SK-N-SH treated with all-trans-retinoic acid at 6 μM for 48 hours (cell line): ENCODE measurements at regions not wholly inside any gene's neighbourhood (a gene's known extent, or its start where the extent isn't known, plus 50 kb on each side); places are given as distances from the start of the nearest gene placed in this dataset.
"Not testable (repeated sequence)": the region's sequence is repeated elsewhere in the genome, so short reads cannot be mapped to it uniquely, and the experiment has no call there.

Experiments
- ATAC-seq: fragments of 200-7000 bp; cut with Tn5 transposase; 3 replicates; pipeline ENCODE4 v1.9.1; 2020; ENCODE audit warnings: mild to moderate bottlenecking, moderate library complexity
- ARNTL ChIP-seq: fragments of 450-650 bp; formaldehyde crosslinking; IDR thresholded peaks from 2 replicates; pipeline ENCODE4 v1.5.0; 2020; ENCODE audit warnings: low read depth, mild to moderate bottlenecking, moderate library complexity, borderline replicate concordance
- BACH2 ChIP-seq: fragments of 250-450 bp; sonication (Bioruptor Pico); IDR thresholded peaks from 2 replicates; pipeline ENCODE4 v1.9.0; 2021; ENCODE audit warnings: mild to moderate bottlenecking, borderline replicate concordance
- ESRRG ChIP-seq: fragments of 250-450 bp; sonication (Bioruptor Pico); IDR thresholded peaks from 2 replicates; pipeline ENCODE4 v1.6.1; 2021; ENCODE audit warnings: mild to moderate bottlenecking
- GLIS3 ChIP-seq: fragments of 250-450 bp; sonication (Bioruptor Pico); IDR thresholded peaks from 2 replicates; pipeline ENCODE4 v1.5.0; 2020; ENCODE audit warnings: mild to moderate bottlenecking, moderate library complexity
- ISL1 ChIP-seq: fragments of 250-450 bp; sonication (Bioruptor Pico); IDR thresholded peaks from 2 replicates; pipeline ENCODE4 v2.1.2; 2022; ENCODE audit warnings: mild to moderate bottlenecking, moderate library complexity
- OSR1 ChIP-seq: fragments of 250-450 bp; sonication (Bioruptor Pico); IDR thresholded peaks from 2 replicates; pipeline ENCODE4 v1.8.0; 2022; ENCODE audit warnings: moderate library complexity, mild to moderate bottlenecking, inconsistent platforms
- PPARA ChIP-seq: fragments of 250-450 bp; sonication (Bioruptor Pico); IDR thresholded peaks from 2 replicates; pipeline ENCODE4 v1.5.0; 2020; ENCODE audit warnings: mild to moderate bottlenecking, borderline replicate concordance
- RARB ChIP-seq: fragments of 250-450 bp; sonication (Bioruptor Pico); IDR thresholded peaks from 2 replicates; pipeline ENCODE4 v1.8.0; 2021; ENCODE audit warnings: mild to moderate bottlenecking, moderate library complexity
- SNAI2 ChIP-seq: fragments of 250-450 bp; sonication (Bioruptor Pico); IDR thresholded peaks from 2 replicates; pipeline ENCODE4 v1.5.0; 2020; ENCODE audit warnings: mild to moderate bottlenecking, moderate library complexity
- TCF4 ChIP-seq: fragments of 250-450 bp; sonication (Bioruptor Pico); IDR thresholded peaks from 2 replicates; pipeline ENCODE4 v1.8.0; 2021; ENCODE audit warnings: mild to moderate bottlenecking, moderate library complexity, borderline replicate concordance
- TOX ChIP-seq: fragments of 250-450 bp; sonication (Bioruptor Pico); IDR thresholded peaks from 2 replicates; pipeline ENCODE4 v1.8.0; 2021; ENCODE audit warnings: mild to moderate bottlenecking, moderate library complexity, borderline replicate concordance
- ZC3H10 ChIP-seq: fragments of 250-450 bp; sonication (Bioruptor Pico); IDR thresholded peaks from 2 replicates; pipeline ENCODE4 v1.5.1; 2021; ENCODE audit warnings: mild to moderate bottlenecking, moderate library complexity
- ZFP3 ChIP-seq: fragments of 250-450 bp; sonication (Bioruptor Pico); IDR thresholded peaks from 2 replicates; pipeline ENCODE4 v1.5.0; 2020; ENCODE audit warnings: mild to moderate bottlenecking, moderate library complexity
- ZFP30 ChIP-seq: fragments of 450-650 bp; formaldehyde crosslinking; IDR thresholded peaks from 2 replicates; pipeline ENCODE4 v1.5.0; 2022; ENCODE audit warnings: mild to moderate bottlenecking, moderate library complexity
- ZNF565 ChIP-seq: fragments of 450-650 bp; formaldehyde crosslinking; conservative IDR thresholded peaks from 2 replicates; pipeline ENCODE4 v1.5.0; 2020; ENCODE audit warnings: low read depth, mild to moderate bottlenecking, moderate library complexity
- ZNF70 ChIP-seq: fragments of 450-650 bp; formaldehyde crosslinking; IDR thresholded peaks from 2 replicates; pipeline ENCODE4 v1.5.0; 2020; ENCODE audit warnings: mild to moderate bottlenecking, moderate library complexity
- ZNF8 ChIP-seq: fragments of 450-650 bp; formaldehyde crosslinking; IDR thresholded peaks from 2 replicates; pipeline ENCODE4 v1.5.0; 2020; ENCODE audit warnings: mild to moderate bottlenecking, moderate library complexity
- TF ChIP-seq, protein P1 (sequence below): fragments of 250-450 bp; sonication (Bioruptor Pico); IDR thresholded peaks from 2 replicates; pipeline ENCODE4 v1.8.0; 2020; ENCODE audit warnings: mild to moderate bottlenecking, moderate library complexity, borderline replicate concordance
- TF ChIP-seq, protein P2 (sequence below): fragments of 250-450 bp; sonication (Bioruptor Pico); IDR thresholded peaks from 2 replicates; pipeline ENCODE4 v1.8.0; 2021; ENCODE audit warnings: low read depth, mild to moderate bottlenecking, moderate library complexity, borderline replicate concordance
- TF ChIP-seq, protein P3 (sequence below): fragments of 250-450 bp; sonication (Bioruptor Pico); IDR thresholded peaks from 2 replicates; pipeline ENCODE4 v1.5.1; 2021; ENCODE audit warnings: mild to moderate bottlenecking, moderate library complexity
- TF ChIP-seq, protein P4 (sequence below): fragments of 250-450 bp; sonication (Bioruptor Pico); IDR thresholded peaks from 2 replicates; pipeline ENCODE4 v1.5.0; 2020; ENCODE audit warnings: mild to moderate bottlenecking, moderate library complexity

DNA sequence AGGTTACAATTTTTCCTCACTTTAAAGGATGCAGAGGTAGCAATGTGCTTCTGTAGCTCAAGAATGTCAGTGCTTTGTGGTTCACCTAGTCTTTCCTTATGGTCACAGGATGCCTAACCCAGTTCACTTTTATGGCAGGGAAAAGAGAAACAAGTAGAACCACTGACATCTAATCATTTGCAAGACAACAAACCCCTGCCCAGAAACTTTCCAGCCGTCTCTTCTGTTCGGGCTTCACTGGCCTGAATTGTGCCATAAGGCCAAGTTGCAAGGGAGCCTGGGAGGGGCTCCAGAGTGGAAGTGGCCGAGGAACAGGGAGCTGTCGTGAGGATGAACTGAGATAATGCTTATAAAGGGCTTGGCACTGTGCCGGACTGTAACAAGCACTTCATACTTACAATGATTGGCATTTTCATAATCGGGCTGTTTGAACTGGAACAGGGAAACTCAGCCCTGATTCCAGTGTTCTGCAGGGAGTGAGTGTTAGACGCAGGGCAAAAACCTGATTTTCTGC is 212.6 kb downstream of the BCAS1 start (continued):
- TF ChIP-seq, protein P1, sequence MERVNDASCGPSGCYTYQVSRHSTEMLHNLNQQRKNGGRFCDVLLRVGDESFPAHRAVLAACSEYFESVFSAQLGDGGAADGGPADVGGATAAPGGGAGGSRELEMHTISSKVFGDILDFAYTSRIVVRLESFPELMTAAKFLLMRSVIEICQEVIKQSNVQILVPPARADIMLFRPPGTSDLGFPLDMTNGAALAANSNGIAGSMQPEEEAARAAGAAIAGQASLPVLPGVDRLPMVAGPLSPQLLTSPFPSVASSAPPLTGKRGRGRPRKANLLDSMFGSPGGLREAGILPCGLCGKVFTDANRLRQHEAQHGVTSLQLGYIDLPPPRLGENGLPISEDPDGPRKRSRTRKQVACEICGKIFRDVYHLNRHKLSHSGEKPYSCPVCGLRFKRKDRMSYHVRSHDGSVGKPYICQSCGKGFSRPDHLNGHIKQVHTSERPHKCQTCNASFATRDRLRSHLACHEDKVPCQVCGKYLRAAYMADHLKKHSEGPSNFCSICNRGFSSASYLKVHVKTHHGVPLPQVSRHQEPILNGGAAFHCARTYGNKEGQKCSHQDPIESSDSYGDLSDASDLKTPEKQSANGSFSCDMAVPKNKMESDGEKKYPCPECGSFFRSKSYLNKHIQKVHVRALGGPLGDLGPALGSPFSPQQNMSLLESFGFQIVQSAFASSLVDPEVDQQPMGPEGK (CRISPR knock-in tag) = no peak
- TF ChIP-seq ZC3H10 (CRISPR knock-in tag) = no peak
- TF ChIP-seq ISL1 = no peak

DNA sequence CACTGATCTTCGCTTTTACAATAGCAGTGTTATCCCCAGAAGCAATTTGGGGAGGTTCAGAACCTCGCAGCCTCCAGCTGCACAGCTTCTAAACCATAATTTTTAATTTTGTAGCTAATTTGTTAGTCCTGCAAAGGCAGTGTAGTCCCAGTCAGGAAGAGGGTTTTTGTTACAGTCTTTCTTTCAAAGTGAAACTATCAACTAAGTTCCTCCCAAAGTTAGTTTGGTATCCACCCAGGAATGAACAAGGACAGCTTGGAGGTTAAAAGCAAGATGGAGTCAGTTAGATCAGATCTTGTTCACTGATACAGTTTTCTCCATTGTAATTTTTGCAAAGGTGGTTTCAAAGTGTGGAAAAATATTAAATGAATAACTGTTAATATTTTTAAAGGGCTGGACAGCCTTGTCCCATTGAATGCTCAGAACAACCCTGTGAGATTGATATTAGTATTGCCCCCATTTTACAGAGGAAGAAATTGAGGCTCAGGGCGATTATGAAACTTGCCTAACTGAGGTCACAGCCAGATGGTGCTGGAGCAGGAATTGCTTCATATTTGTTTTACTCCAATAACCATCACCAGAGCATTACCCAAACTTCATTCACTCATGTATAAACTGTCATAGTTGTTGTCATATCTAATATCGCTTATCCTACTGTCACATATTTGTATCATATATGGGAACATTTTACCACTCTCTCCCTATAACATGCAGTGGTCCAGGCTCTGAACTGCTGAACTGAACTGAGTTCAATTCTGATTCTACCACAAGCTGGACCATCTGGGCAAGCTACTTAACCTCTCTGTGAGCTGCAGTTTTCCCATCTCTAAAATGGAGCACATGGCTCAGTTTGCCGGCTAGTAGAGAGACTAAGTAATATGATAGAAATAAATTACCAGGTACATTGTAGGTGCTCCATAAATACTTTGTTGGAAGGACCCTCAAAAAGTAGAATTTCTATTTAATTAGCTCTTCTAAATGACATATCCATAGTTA is 213.8 kb downstream of the BCAS1 start:
- ATAC-seq = no peak
- TF ChIP-seq TCF4 = no peak
- TF ChIP-seq BACH2 (CRISPR knock-in tag) = no peak
- TF ChIP-seq ZFP3 = no peak
- no peak for TF ChIP-seq TOX (CRISPR knock-in tag)
- TF ChIP-seq RARB (CRISPR knock-in tag) = no peak
- no peak for TF ChIP-seq ZC3H10 (CRISPR knock-in tag)
- TF ChIP-seq ISL1 = no peak
- TF ChIP-seq OSR1 (CRISPR knock-in tag) = no peak
- no peak for TF ChIP-seq ZNF70 (CRISPR knock-in tag)
- TF ChIP-seq, protein P2, sequence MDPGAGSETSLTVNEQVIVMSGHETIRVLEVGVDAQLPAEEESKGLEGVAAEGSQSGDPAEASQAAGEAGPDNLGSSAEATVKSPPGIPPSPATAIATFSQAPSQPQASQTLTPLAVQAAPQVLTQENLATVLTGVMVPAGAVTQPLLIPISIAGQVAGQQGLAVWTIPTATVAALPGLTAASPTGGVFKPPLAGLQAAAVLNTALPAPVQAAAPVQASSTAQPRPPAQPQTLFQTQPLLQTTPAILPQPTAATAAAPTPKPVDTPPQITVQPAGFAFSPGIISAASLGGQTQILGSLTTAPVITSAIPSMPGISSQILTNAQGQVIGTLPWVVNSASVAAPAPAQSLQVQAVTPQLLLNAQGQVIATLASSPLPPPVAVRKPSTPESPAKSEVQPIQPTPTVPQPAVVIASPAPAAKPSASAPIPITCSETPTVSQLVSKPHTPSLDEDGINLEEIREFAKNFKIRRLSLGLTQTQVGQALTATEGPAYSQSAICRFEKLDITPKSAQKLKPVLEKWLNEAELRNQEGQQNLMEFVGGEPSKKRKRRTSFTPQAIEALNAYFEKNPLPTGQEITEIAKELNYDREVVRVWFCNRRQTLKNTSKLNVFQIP (CRISPR knock-in tag) = no peak
- no peak for TF ChIP-seq ZNF8 (CRISPR knock-in tag)

DNA sequence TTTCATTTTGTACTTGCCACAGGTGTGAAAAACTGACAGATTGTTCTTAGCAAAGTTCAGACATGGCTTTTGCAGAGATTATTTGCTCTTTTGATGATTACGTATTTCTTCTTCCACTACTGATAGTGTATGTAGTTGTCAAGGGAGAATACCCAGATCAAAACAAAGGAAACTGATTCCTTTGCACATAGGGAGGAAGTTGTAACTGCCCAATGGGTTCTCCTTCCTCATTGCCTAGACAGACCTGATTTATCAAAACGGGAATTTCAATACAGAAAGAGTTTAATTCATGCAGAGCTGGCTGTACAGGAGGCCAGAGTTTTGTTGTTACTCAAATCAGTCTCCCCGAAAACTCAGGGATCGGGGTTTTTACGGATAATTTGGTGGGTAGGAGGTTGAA is 214.7 kb downstream of the BCAS1 start:
- ATAC-seq = no peak
- no peak for TF ChIP-seq BACH2 (CRISPR knock-in tag)
- TF ChIP-seq OSR1 (CRISPR knock-in tag) = no peak
- no peak for TF ChIP-seq ZFP30 (CRISPR knock-in tag)
- TF ChIP-seq ZFP3 = no peak
- no peak for TF ChIP-seq SNAI2 (CRISPR knock-in tag)
- TF ChIP-seq ZNF565 (CRISPR knock-in tag) = no peak
- no peak for TF ChIP-seq ZC3H10 (CRISPR knock-in tag)
- TF ChIP-seq ISL1 = no peak
- no peak for TF ChIP-seq TCF4
- no peak for TF ChIP-seq ARNTL (CRISPR knock-in tag)
- no peak for TF ChIP-seq ZNF70 (CRISPR knock-in tag)
- TF ChIP-seq, protein P3, sequence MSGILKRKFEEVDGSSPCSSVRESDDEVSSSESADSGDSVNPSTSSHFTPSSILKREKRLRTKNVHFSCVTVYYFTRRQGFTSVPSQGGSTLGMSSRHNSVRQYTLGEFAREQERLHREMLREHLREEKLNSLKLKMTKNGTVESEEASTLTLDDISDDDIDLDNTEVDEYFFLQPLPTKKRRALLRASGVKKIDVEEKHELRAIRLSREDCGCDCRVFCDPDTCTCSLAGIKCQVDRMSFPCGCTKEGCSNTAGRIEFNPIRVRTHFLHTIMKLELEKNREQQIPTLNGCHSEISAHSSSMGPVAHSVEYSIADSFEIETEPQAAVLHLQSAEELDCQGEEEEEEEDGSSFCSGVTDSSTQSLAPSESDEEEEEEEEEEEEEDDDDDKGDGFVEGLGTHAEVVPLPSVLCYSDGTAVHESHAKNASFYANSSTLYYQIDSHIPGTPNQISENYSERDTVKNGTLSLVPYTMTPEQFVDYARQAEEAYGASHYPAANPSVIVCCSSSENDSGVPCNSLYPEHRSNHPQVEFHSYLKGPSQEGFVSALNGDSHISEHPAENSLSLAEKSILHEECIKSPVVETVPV (CRISPR knock-in tag) = no peak
- no peak for TF ChIP-seq ESRRG (CRISPR knock-in tag)
- TF ChIP-seq PPARA = no peak
- no peak for TF ChIP-seq GLIS3 (CRISPR knock-in tag)

DNA sequence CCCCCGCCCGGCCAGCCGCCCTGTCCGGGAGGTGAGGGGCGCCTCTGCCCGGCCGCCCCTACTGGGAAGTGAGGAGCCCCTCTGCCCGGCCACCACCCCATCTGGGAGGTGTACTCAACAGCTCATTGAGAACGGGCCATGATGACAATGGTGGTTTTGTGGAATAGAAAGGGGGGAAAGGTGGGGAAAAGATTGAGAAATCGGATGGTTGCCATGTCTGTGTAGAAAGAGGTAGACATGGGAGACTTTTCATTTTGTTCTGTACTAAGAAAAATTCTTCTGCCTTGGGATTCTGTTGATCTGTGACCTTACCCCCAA is 215.8 kb downstream of the BCAS1 start:
- not testable (repeated sequence) for ATAC-seq

DNA sequence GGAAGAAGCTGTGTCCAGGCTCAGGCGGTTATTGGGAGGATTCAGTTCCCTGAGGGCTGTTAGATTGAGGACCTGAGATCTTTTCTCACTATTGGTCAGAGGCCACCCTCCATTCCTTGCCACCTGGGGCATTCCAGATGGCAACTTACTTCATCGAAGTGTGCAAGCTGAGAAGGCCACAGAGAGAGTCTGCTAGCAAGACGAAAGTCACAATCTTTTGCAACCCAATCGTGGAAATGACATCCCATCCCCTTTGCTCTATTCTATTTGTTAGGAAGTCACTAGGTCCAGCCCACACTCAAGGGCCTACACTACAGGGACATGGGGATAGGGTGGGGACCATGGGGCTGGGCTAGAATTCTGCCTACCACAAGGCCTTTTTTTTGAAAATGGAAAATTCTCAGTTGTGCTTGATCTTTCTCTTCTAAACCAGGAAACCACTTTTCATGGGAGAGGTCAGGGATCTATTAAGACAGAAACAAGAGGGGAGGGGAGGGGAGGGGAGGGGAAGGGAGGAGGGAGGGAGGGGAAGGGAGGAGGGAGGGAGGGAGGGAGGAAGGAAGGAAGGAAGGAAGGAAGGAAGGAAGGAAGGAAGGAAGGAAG is 217.2 kb downstream of the BCAS1 start:
- ATAC-seq = no peak
- TF ChIP-seq ZFP30 (CRISPR knock-in tag) = no peak
- no peak for TF ChIP-seq ZFP3
- TF ChIP-seq PPARA = no peak
- TF ChIP-seq, protein P2 (CRISPR knock-in tag) = no peak
- no peak for TF ChIP-seq ISL1
- TF ChIP-seq ZNF8 (CRISPR knock-in tag) = no peak
- TF ChIP-seq, protein P4, sequence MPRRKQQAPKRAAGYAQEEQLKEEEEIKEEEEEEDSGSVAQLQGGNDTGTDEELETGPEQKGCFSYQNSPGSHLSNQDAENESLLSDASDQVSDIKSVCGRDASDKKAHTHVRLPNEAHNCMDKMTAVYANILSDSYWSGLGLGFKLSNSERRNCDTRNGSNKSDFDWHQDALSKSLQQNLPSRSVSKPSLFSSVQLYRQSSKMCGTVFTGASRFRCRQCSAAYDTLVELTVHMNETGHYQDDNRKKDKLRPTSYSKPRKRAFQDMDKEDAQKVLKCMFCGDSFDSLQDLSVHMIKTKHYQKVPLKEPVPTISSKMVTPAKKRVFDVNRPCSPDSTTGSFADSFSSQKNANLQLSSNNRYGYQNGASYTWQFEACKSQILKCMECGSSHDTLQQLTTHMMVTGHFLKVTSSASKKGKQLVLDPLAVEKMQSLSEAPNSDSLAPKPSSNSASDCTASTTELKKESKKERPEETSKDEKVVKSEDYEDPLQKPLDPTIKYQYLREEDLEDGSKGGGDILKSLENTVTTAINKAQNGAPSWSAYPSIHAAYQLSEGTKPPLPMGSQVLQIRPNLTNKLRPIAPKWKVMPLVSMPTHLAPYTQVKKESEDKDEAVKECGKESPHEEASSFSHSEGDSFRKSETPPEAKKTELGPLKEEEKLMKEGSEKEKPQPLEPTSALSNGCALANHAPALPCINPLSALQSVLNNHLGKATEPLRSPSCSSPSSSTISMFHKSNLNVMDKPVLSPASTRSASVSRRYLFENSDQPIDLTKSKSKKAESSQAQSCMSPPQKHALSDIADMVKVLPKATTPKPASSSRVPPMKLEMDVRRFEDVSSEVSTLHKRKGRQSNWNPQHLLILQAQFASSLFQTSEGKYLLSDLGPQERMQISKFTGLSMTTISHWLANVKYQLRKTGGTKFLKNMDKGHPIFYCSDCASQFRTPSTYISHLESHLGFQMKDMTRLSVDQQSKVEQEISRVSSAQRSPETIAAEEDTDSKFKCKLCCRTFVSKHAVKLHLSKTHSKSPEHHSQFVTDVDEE = no peak
- TF ChIP-seq TCF4 = no peak
- TF ChIP-seq, protein P3 (CRISPR knock-in tag) = no peak
- no peak for TF ChIP-seq ESRRG (CRISPR knock-in tag)
- no peak for TF ChIP-seq SNAI2 (CRISPR knock-in tag)
